Progenitor cell of endocrine pancreas (in vitro differentiated cells): ENCODE measurements at regions not wholly inside any gene's neighbourhood (a gene's known extent, or its start where the extent isn't known, plus 50 kb on each side); places are given as distances from the start of the nearest gene placed in this dataset.
A peak's percentile ranks its signal among the peaks of the same experiment; 100 is the strongest.

ENCODE experiments used
- DNase-seq: peaks from one replicate; pipeline ENCODE4 v3.0.0; 2021; ENCODE audit warnings: low spot score; ENCODE audit not compliant: unreplicated experiment
- H3K27ac Mint-ChIP-seq: 2 replicates; pipeline ENCODE4 v1.8.0; 2021; ENCODE audit warnings: mild to moderate bottlenecking, moderate library complexity, mixed read lengths
- H3K27me3 Mint-ChIP-seq: 2 replicates; pipeline ENCODE4 v1.8.0; 2021; ENCODE audit warnings: mixed read lengths
- H3K36me3 Mint-ChIP-seq: 2 replicates; pipeline ENCODE4 v1.8.0; 2022; ENCODE audit warnings: mixed read lengths; ENCODE audit not compliant: insufficient read depth
- H3K4me1 Mint-ChIP-seq: 2 replicates; pipeline ENCODE4 v1.8.0; 2021; ENCODE audit warnings: low read depth, mixed read lengths
- H3K4me3 Mint-ChIP-seq: 2 replicates; pipeline ENCODE4 v1.8.0; 2021; ENCODE audit warnings: low read depth, mild to moderate bottlenecking, moderate library complexity, mixed read lengths
- H3K9me3 Mint-ChIP-seq: 2 replicates; pipeline ENCODE4 v1.8.0; 2021; ENCODE audit warnings: low read depth, mixed read lengths
- CTCF ChIP-seq: fragments of 200-600 bp; sonication (generic); IDR thresholded peaks from one replicate; pipeline ENCODE4 v1.5.0; 2021; ENCODE audit warnings: antibody characterized with exemption, mild to moderate bottlenecking; ENCODE audit not compliant: unreplicated experiment

GRCh38 chr14:53672526-53672925 is 284.1 kb downstream of the BMP4 start:
- Mint-ChIP-seq H3K27me3 (no peaks in the 10 kb centered on the region), H3K27ac (no peak overlapping the region), H3K4me1 (no peaks in the 10 kb centered on the region), H3K9me3 (peaks cover 3% of the 10 kb centered on the region), H3K4me3 (no peak overlapping the region), H3K36me3 (no peaks in the 10 kb centered on the region)
- no peak for TF ChIP-seq CTCF
- DNase-seq = no peak

- Mint-ChIP-seq H3K27ac (no peak overlapping the region), H3K4me3 (no peak overlapping the region), H3K36me3 (no peaks in the 10 kb centered on the region), H3K4me1 (no peaks in the 10 kb centered on the region), H3K27me3 (no peaks in the 10 kb centered on the region), H3K9me3 (no peaks in the 10 kb centered on the region)
- no peak for TF ChIP-seq CTCF
- DNase-seq = no peak
Measured at GRCh38 chr14:53670701-53671100, 285.9 kb downstream of the BMP4 start.

GRCh38 chr14:53668897-53669296 is 287.7 kb downstream of the BMP4 start:
- Mint-ChIP-seq H3K9me3 (no peaks in the 10 kb centered on the region), H3K36me3 (no peaks in the 10 kb centered on the region), H3K27ac (no peak overlapping the region), H3K27me3 (no peaks in the 10 kb centered on the region), H3K4me1 (peaks cover 2% of the 10 kb centered on the region), H3K4me3 (no peak overlapping the region)
- no peak for DNase-seq
- TF ChIP-seq CTCF = no peak

GRCh38 chr14:53663709-53664108 is 292.9 kb downstream of the BMP4 start:
- no peak for DNase-seq
- Mint-ChIP-seq H3K36me3 (no peaks in the 10 kb centered on the region), H3K27ac (no peak overlapping the region), H3K4me1 (peaks cover 2% of the 10 kb centered on the region), H3K4me3 (no peak overlapping the region), H3K27me3 (no peaks in the 10 kb centered on the region), H3K9me3 (no peaks in the 10 kb centered on the region)
- peak; percentile 42 for TF ChIP-seq CTCF

- no peak for TF ChIP-seq CTCF
- Mint-ChIP-seq H3K36me3 (no peaks in the 10 kb centered on the region), H3K27me3 (no peaks in the 10 kb centered on the region), H3K4me3 (no peak overlapping the region), H3K27ac (no peak overlapping the region), H3K9me3 (no peaks in the 10 kb centered on the region), H3K4me1 (no peaks in the 10 kb centered on the region)
- no peak for DNase-seq
Measured at GRCh38 chr14:53655080-53655785, 301.4 kb downstream of the BMP4 start.
